ENCODE measurements at regions not wholly inside any gene's neighbourhood (a gene's known extent, or its start where the extent isn't known, plus 50 kb on each side); places are given as distances from the start of the nearest gene placed in this dataset.

DNA sequence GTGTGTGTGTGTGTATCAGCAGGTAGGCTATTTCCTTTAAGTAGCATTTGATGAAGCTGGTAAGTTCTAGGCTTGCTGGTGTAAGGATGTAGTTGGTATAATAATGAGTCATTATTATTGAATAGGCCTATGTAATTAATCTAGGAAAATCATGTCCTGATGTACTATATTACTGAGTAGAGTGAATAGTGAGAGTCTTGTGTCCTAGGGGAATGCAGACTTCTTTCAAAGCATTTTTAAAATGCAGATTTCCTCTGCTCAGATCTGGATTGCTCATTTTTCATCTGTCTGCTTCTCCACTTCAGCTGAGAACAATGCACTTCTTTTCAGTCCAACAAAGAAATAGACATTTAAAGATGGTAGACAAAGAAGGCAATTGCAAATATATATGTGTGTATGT lies 434.2 kb upstream of the ONECUT1 start:
- TF ChIP-seq, protein P1, sequence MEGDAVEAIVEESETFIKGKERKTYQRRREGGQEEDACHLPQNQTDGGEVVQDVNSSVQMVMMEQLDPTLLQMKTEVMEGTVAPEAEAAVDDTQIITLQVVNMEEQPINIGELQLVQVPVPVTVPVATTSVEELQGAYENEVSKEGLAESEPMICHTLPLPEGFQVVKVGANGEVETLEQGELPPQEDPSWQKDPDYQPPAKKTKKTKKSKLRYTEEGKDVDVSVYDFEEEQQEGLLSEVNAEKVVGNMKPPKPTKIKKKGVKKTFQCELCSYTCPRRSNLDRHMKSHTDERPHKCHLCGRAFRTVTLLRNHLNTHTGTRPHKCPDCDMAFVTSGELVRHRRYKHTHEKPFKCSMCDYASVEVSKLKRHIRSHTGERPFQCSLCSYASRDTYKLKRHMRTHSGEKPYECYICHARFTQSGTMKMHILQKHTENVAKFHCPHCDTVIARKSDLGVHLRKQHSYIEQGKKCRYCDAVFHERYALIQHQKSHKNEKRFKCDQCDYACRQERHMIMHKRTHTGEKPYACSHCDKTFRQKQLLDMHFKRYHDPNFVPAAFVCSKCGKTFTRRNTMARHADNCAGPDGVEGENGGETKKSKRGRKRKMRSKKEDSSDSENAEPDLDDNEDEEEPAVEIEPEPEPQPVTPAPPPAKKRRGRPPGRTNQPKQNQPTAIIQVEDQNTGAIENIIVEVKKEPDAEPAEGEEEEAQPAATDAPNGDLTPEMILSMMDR (IDR thresholded peaks at IDR 0.05) = no peak
- TF ChIP-seq POLR2A (IDR thresholded peaks at IDR 0.05) = no peak
